OCI-LY3 (cell line): ENCODE measurements at regions not wholly inside any gene's neighbourhood (a gene's known extent, or its start where the extent isn't known, plus 50 kb on each side); places are given as distances from the start of the nearest gene placed in this dataset.

Source experiments
- H2AFZ ChIP-seq: fragments of 200-600, 300-600 bp; shearing (Covaris generic); 2 replicates; pipeline ENCODE4 v1.6.0; 2014; ENCODE audit warnings: antibody characterized with exemption, low read depth, low read length
- H3K27ac ChIP-seq: fragments of 200-600, 300-600 bp; sonication (generic); 2 replicates; pipeline ENCODE4 v1.5.1; 2014; ENCODE audit warnings: mild to moderate bottlenecking, low read length, moderate library complexity, mixed read lengths
- H3K27me3 ChIP-seq: fragments of 200-600, 300-600 bp; sonication (generic); 2 replicates; pipeline ENCODE4 v1.6.1; 2014; ENCODE audit warnings: low read depth, low read length, mixed read lengths
- H3K36me3 ChIP-seq: fragments of 200-600, 300-600 bp; sonication (generic); replicated peaks from 2 replicates; pipeline ENCODE3; 2014; ENCODE audit warnings: low read depth, low read length, mixed read lengths
- H3K4me1 ChIP-seq: fragments of 300-600, 200-600 bp; sonication (generic); 2 replicates; pipeline ENCODE4 v1.6.1; 2014; ENCODE audit warnings: low read length, mixed read lengths
- H3K4me2 ChIP-seq: fragments of 200-600, 300-600 bp; sonication (generic); 2 replicates; pipeline ENCODE4 v1.6.1; 2014; ENCODE audit warnings: low read length, mixed read lengths
- H3K4me3 ChIP-seq: fragments of 300-600, 200-600 bp; sonication (generic); 2 replicates; pipeline ENCODE4 v1.5.1; 2014; ENCODE audit warnings: antibody characterized with exemption, mild to moderate bottlenecking, low read length, moderate library complexity
- H3K79me2 ChIP-seq: fragments of 300-600, 200-600 bp; shearing (Covaris generic); 2 replicates; pipeline ENCODE4 v1.6.1; 2014; ENCODE audit warnings: mild to moderate bottlenecking, low read length, mixed read lengths
- H3K9ac ChIP-seq: fragments of 300-600, 200-600 bp; shearing (Covaris generic); 2 replicates; pipeline ENCODE4 v1.6.0; 2014; ENCODE audit warnings: mild to moderate bottlenecking, low read length, moderate library complexity
- H3K9me3 ChIP-seq: fragments of 200-600, 300-600 bp; shearing (Covaris generic); 2 replicates; pipeline ENCODE4 v1.6.1; 2014; ENCODE audit warnings: low read length, mixed read lengths; ENCODE audit not compliant: insufficient read depth
- H4K20me1 ChIP-seq: fragments of 200-600, 300-600 bp; sonication (generic); 2 replicates; pipeline ENCODE4 v1.6.1; 2016; ENCODE audit warnings: low read length, mixed read lengths; ENCODE audit not compliant: insufficient read depth
- EZH2phosphoT487 ChIP-seq: fragments of 200-600 bp; shearing (Covaris generic); IDR thresholded peaks from 2 replicates; pipeline ENCODE4 v1.6.1; 2018; ENCODE audit warnings: antibody characterized with exemption, mixed run types, low read depth
- TF ChIP-seq, protein P1 (sequence below): fragments of 200-600, 300-600 bp; sonication (generic); IDR thresholded peaks from 2 replicates; pipeline ENCODE4 v1.5.1; 2014; ENCODE audit warnings: antibody characterized with exemption, low read length, low read depth

DNA sequence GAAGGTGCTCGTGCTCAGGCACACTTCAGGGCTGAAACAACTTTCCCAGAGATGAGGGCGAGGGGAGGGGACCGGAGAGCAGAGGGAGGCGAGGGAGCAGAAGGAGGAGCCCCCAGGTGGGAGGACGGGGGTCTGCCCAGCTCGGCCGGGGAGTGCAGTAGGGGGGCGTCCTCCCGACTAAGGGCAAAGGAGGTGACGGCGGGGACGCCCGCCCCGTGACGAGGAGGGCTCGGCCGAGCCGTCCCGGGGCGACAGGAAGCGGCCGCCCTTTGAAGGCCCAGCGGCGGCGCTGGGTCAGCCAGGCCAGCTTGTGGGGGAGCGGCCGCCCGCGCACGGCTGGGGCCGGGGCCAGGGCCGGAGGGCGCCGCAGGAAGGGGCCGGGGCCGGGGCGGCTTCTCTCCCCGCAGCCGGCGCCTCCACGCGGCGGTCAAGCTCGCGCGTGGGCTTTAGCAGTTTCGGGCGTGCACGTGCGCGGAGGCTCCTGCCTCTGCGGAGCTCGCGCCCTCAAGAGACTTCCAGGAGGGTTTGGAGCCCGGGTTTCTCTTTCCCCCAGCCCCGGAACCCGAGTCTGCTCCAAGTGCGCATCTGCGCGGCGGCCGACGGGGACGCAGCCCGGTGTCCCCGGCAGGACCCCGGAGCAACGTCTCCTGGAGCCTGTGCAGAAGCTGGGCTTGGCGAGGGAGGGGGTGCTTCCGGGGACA lies 100.8 kb upstream of the SLC45A1 start:
- no peaks in the 10 kb centered on the region for H4K20me1 ChIP-seq
- no peaks in the 10 kb centered on the region for H3K27me3 ChIP-seq
- H2AFZ ChIP-seq: no peak overlapping the region
- H3K4me1 ChIP-seq: no peaks in the 10 kb centered on the region
- H3K4me2 ChIP-seq: no peak overlapping the region
- H3K9ac ChIP-seq: no peak overlapping the region
- H3K79me2 ChIP-seq: no peaks in the 10 kb centered on the region
- H3K27ac ChIP-seq: no peak overlapping the region
- no peak overlapping the region for H3K4me3 ChIP-seq
- no peaks in the 10 kb centered on the region for H3K36me3 ChIP-seq
- TF ChIP-seq EZH2phosphoT487: no peak
- TF ChIP-seq, protein P1, sequence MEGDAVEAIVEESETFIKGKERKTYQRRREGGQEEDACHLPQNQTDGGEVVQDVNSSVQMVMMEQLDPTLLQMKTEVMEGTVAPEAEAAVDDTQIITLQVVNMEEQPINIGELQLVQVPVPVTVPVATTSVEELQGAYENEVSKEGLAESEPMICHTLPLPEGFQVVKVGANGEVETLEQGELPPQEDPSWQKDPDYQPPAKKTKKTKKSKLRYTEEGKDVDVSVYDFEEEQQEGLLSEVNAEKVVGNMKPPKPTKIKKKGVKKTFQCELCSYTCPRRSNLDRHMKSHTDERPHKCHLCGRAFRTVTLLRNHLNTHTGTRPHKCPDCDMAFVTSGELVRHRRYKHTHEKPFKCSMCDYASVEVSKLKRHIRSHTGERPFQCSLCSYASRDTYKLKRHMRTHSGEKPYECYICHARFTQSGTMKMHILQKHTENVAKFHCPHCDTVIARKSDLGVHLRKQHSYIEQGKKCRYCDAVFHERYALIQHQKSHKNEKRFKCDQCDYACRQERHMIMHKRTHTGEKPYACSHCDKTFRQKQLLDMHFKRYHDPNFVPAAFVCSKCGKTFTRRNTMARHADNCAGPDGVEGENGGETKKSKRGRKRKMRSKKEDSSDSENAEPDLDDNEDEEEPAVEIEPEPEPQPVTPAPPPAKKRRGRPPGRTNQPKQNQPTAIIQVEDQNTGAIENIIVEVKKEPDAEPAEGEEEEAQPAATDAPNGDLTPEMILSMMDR: no peak
- no peaks in the 10 kb centered on the region for H3K9me3 ChIP-seq

DNA sequence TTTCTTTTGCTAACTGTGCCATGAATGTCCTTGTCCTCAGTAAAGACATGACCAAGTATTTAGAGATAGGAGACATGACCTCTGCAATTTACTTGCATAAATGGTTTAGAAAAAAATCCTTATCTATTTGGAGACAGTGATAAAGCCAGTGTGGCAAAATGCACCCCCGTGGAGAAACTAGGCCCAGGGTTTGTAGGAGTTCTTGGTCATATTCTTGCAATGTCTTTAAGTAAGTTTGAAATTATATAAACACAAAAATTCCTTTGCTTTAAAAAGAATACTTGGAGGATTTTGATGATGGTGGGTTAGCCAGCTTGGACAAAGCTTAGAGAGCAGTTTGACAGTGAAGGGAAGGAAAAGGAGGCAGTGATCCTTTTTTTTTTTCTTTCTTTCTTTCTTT lies 101.9 kb upstream of the SLC45A1 start:
- no peaks in the 10 kb centered on the region; the same call in 1 of the 2 replicates for H3K27me3 ChIP-seq
- H3K79me2 ChIP-seq: no peaks in the 10 kb centered on the region
- H3K36me3 ChIP-seq: no peaks in the 10 kb centered on the region
- no peaks in the 10 kb centered on the region for H3K4me1 ChIP-seq
- H3K9me3 ChIP-seq: no peaks in the 10 kb centered on the region
- H3K9ac ChIP-seq: no peak overlapping the region
- TF ChIP-seq, protein P1: no peak
- no peak for TF ChIP-seq EZH2phosphoT487
- H2AFZ ChIP-seq: no peak overlapping the region
- H4K20me1 ChIP-seq: no peaks in the 10 kb centered on the region
- H3K27ac ChIP-seq: no peak overlapping the region
- H3K4me3 ChIP-seq: no peak overlapping the region
- H3K4me2 ChIP-seq: no peak overlapping the region

DNA sequence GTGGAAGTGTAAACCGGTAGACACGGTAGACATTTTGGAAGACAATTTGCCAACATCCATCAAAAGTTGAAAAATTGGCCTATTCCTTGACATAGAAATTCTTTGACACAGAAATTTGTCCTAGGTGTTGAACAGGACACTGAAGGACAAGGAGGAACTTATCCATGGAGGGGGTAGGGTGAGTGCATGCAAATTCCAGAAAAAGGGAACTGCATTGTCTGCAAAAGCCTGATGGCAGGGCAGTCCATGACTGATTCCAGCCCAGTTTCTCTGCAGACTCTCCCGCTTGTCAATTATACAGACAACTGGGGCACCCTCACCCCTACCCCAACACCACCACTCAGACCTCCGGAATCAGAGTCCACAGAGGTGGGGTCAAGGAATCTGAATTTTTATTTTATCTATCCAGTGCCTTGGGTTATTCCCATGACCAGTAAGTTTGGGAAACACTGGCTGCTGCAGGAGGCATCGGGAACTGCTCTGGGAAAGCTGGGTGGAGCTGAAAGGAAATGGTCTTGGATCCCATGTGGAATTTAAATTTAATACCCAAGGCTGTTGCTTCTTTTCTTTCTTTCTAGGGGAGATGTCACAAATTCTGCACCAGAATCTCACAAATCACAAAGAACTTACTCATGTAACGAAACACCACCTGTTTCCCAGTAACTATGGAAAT lies 103.3 kb upstream of the SLC45A1 start:
- H4K20me1 ChIP-seq: no peaks in the 10 kb centered on the region
- H3K27me3 ChIP-seq: no peaks in the 10 kb centered on the region; the same call in 1 of the 2 replicates
- no peak overlapping the region for H3K4me2 ChIP-seq
- H3K79me2 ChIP-seq: no peaks in the 10 kb centered on the region
- H3K4me3 ChIP-seq: no peak overlapping the region
- no peak for TF ChIP-seq EZH2phosphoT487
- TF ChIP-seq, protein P1: no peak
- no peak overlapping the region for H3K9ac ChIP-seq
- H3K27ac ChIP-seq: no peak overlapping the region
- no peaks in the 10 kb centered on the region for H3K36me3 ChIP-seq
- H2AFZ ChIP-seq: no peak overlapping the region
- H3K4me1 ChIP-seq: no peaks in the 10 kb centered on the region
- H3K9me3 ChIP-seq: no peaks in the 10 kb centered on the region

DNA sequence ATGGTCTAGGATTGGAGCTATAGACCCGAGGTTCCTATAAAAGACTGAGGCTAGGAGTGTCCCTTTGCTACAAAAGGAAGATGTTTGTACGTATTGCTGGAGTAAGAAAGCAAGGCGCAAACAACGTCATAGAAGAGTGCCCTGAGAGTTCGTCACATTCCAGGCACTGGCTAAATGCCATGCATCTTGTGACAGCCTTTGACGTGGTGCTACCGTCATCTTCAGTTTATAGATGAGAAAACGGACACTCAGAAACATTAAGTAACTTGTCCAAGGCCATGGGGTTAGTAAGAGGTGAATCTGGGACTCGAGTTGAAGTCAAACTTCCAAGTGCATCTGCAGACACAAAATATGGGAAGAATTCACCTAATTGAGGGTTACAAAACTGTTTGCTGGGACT lies 104.2 kb upstream of the SLC45A1 start:
- Histone ChIP-seq H3K9me3 (no peaks in the 10 kb centered on the region), H3K4me2 (no peak overlapping the region), H3K79me2 (no peaks in the 10 kb centered on the region), H3K36me3 (no peaks in the 10 kb centered on the region), H3K4me3 (no peak overlapping the region), H3K9ac (no peak overlapping the region), H2AFZ (no peak overlapping the region), H4K20me1 (no peaks in the 10 kb centered on the region), H3K4me1 (no peaks in the 10 kb centered on the region), H3K27ac (no peak overlapping the region), H3K27me3 (no peaks in the 10 kb centered on the region; the same call in 1 of the 2 replicates)
- TF ChIP-seq, protein P1: no peak
- no peak for TF ChIP-seq EZH2phosphoT487
